IMR-90 (cell line): ENCODE measurements at regions not wholly inside any gene's neighbourhood (a gene's known extent, or its start where the extent isn't known, plus 50 kb on each side); places are given as distances from the start of the nearest gene placed in this dataset.

ENCODE experiments used
- ATAC-seq: fragments of 200-7000 bp; cut with Tn5 transposase; 2 replicates; pipeline ENCODE4 v1.9.1; 2020; ENCODE audit warnings: low read depth, mild to moderate bottlenecking, moderate library complexity
- BruUV-seq: library from RNA; stranded (reverse); fragments of 400-500 nt; replicated peaks from 2 replicates; lab custom pipeline; 2021; lab: Mats Ljungman, UMichigan
- CTCF ChIA-PET: fragments of 300-600 bp; formaldehyde crosslinking; extraction: SDS; loops from one replicate; lab custom pipeline; 2021; ENCODE audit warnings: antibody characterized with exemption; lab: Yijun Ruan, JAX
- POLR2A ChIA-PET: fragments of 300-600 bp; sonication (Branson Sonifier 250); formaldehyde crosslinking; loops from one replicate; lab custom pipeline; 2022; ENCODE audit warnings: antibody characterized with exemption; ENCODE audit not compliant: unreplicated experiment; lab: Charles Lee
- DNase-seq: peaks from one replicate; pipeline ENCODE4 v3.0.0; 2013
- H2AFZ ChIP-seq: replicated peaks from 2 replicates; pipeline ENCODE3; 2013; ENCODE audit warnings: low read length, mild to moderate bottlenecking; ENCODE audit not compliant: poor library complexity
- H2AK5ac ChIP-seq: 2 replicates; pipeline ENCODE4 v1.6.1; 2013; ENCODE audit warnings: low read depth, low read length, inconsistent platforms
- H2AK9ac ChIP-seq: replicated peaks from 2 replicates; pipeline ENCODE3; 2013; ENCODE audit warnings: mild to moderate bottlenecking, low read depth, low read length, moderate library complexity; ENCODE audit not compliant: poor library complexity
- H2BK120ac ChIP-seq: 2 replicates; pipeline ENCODE4 v1.6.1; 2013; ENCODE audit warnings: low read depth, low read length, inconsistent platforms
- H2BK15ac ChIP-seq: 3 replicates; pipeline ENCODE4 v1.6.1; 2013; ENCODE audit warnings: low read depth, low read length, inconsistent platforms
- H2BK20ac ChIP-seq: 2 replicates; pipeline ENCODE4 v1.6.1; 2013; ENCODE audit warnings: low read depth, mild to moderate bottlenecking, inconsistent platforms, low read length, moderate library complexity
- H2BK5ac ChIP-seq: 2 replicates; pipeline ENCODE4 v1.6.1; 2013; ENCODE audit warnings: mild to moderate bottlenecking, low read depth, low read length, inconsistent platforms; ENCODE audit not compliant: poor library complexity, severe bottlenecking
- H3K14ac ChIP-seq: replicated peaks from 2 replicates; pipeline ENCODE4 v1.6.1; 2013; ENCODE audit warnings: low read depth, low read length, inconsistent platforms
- H3K18ac ChIP-seq: 2 replicates; pipeline ENCODE4 v1.6.1; 2013; ENCODE audit warnings: low read depth, low read length, control low read depth
- H3K23ac ChIP-seq: 2 replicates; pipeline ENCODE4 v1.6.1; 2013; ENCODE audit warnings: low read depth, low read length, inconsistent platforms
- H3K27ac ChIP-seq: 2 replicates; pipeline ENCODE4 v1.5.1; 2013; ENCODE audit warnings: mild to moderate bottlenecking, control low read depth, low read length; ENCODE audit not compliant: insufficient read depth
- H3K27me3 ChIP-seq: 2 replicates; pipeline ENCODE4 v1.6.1; 2013; ENCODE audit warnings: low read length; ENCODE audit not compliant: control insufficient read depth, insufficient read depth
- H3K36me3 ChIP-seq: 2 replicates; pipeline ENCODE4 v1.6.1; 2013; ENCODE audit warnings: low read length, mixed read lengths; ENCODE audit not compliant: control insufficient read depth, insufficient read depth
- H3K4ac ChIP-seq: 2 replicates; pipeline ENCODE4 v1.6.1; 2013; ENCODE audit warnings: low read depth, low read length, inconsistent platforms
- H3K4me1 ChIP-seq: 2 replicates; pipeline ENCODE4 v1.6.1; 2013; ENCODE audit warnings: low read length, mixed read lengths; ENCODE audit not compliant: control insufficient read depth, insufficient read depth
- H3K4me2 ChIP-seq: 2 replicates; pipeline ENCODE4 v1.6.1; 2013; ENCODE audit warnings: low read depth, mild to moderate bottlenecking, control low read depth, low read length, moderate library complexity
- H3K4me3 ChIP-seq: 2 replicates; pipeline ENCODE4 v1.5.1; 2013; ENCODE audit warnings: low read depth, mild to moderate bottlenecking, control low read depth, low read length, moderate library complexity; ENCODE audit not compliant: insufficient read depth
- H3K56ac ChIP-seq: 2 replicates; pipeline ENCODE4 v1.6.1; 2013; ENCODE audit warnings: low read length, inconsistent platforms; ENCODE audit not compliant: insufficient read depth; ENCODE audit errors: extremely low read depth
- H3K79me1 ChIP-seq, 2 experiments: 2 replicates each; pipeline ENCODE4 v1.6.1; 2013; ENCODE audit warnings: low read length in 2 of 2, inconsistent platforms in 1 of 2, low read depth in 1 of 2
- H3K9ac ChIP-seq: 2 replicates; pipeline ENCODE4 v1.6.1; 2013; ENCODE audit warnings: low read depth, low read length, control low read depth
- H3K9me1 ChIP-seq: 2 replicates; pipeline ENCODE4 v1.6.1; 2013; ENCODE audit warnings: low read length, inconsistent platforms; ENCODE audit not compliant: insufficient read depth
- H3K9me3 ChIP-seq: 2 replicates; pipeline ENCODE4 v1.6.1; 2013; ENCODE audit warnings: low read length; ENCODE audit not compliant: control insufficient read depth, insufficient read depth
- H4K20me1 ChIP-seq: 2 replicates; pipeline ENCODE4 v1.6.1; 2013; ENCODE audit warnings: low read length, inconsistent platforms; ENCODE audit not compliant: insufficient read depth
- H4K5ac ChIP-seq: 2 replicates; pipeline ENCODE4 v1.6.1; 2013; ENCODE audit warnings: mild to moderate bottlenecking, low read depth, low read length, control low read depth
- H4K8ac ChIP-seq, 2 experiments: 2 replicates each; pipeline ENCODE4 v1.6.1; 2013; ENCODE audit warnings: low read depth in 2 of 2, low read length in 2 of 2, control low read depth in 1 of 2, inconsistent platforms in 1 of 2
- H4K91ac ChIP-seq: 2 replicates; pipeline ENCODE4 v1.6.1; 2013; ENCODE audit warnings: low read depth, low read length, inconsistent platforms; ENCODE audit not compliant: insufficient read depth
- BHLHE40 ChIP-seq: fragments of 150-350 bp; IDR thresholded peaks from 2 replicates; pipeline ENCODE4 v1.6.1; 2016; ENCODE audit warnings: mild to moderate bottlenecking, low read depth, low read length
- CEBPB ChIP-seq: IDR thresholded peaks from 2 replicates; pipeline ENCODE4 v1.6.1; 2012; ENCODE audit warnings: low read depth, low read length, improper control_type of control experiment
- CHD1 ChIP-seq: IDR thresholded peaks from 2 replicates; pipeline ENCODE4 v1.6.1; 2012; ENCODE audit warnings: low read depth, low read length, improper control_type of control experiment
- FOS ChIP-seq: fragments of 150-350 bp; IDR thresholded peaks from 2 replicates; pipeline ENCODE4 v1.6.1; 2016; ENCODE audit warnings: low read depth, low read length
- MAFK ChIP-seq: IDR thresholded peaks from 2 replicates; pipeline ENCODE4 v1.6.1; 2012; ENCODE audit warnings: low read depth, low read length, improper control_type of control experiment
- MAZ ChIP-seq: IDR thresholded peaks from 2 replicates; pipeline ENCODE4 v1.6.1; 2012; ENCODE audit warnings: low read depth, mild to moderate bottlenecking, low read length, improper control_type of control experiment, moderate library complexity, borderline replicate concordance
- MXI1 ChIP-seq: IDR thresholded peaks from 2 replicates; pipeline ENCODE4 v1.6.1; 2012; ENCODE audit warnings: low read depth, mild to moderate bottlenecking, low read length, moderate library complexity, borderline replicate concordance
- NFE2L2 ChIP-seq: fragments of 150-350 bp; IDR thresholded peaks from 2 replicates; pipeline ENCODE4 v1.6.1; 2016; ENCODE audit warnings: low read depth, mild to moderate bottlenecking, low read length
- POLR2A ChIP-seq: IDR thresholded peaks from 2 replicates; pipeline ENCODE4 v1.6.1; 2012; ENCODE audit warnings: mild to moderate bottlenecking, low read depth, low read length
- RAD21 ChIP-seq: IDR thresholded peaks from 2 replicates; pipeline ENCODE4 v1.6.1; 2012; ENCODE audit warnings: low read length, improper control_type of control experiment
- RCOR1 ChIP-seq: IDR thresholded peaks from 2 replicates; pipeline ENCODE4 v1.6.1; 2012; ENCODE audit warnings: mild to moderate bottlenecking, low read length, improper control_type of control experiment; ENCODE audit not compliant: insufficient replicate concordance
- RFX5 ChIP-seq: IDR thresholded peaks from 2 replicates; pipeline ENCODE4 v1.8.0; 2012; ENCODE audit warnings: low read depth, mild to moderate bottlenecking, low read length, moderate library complexity
- SMC3 ChIP-seq: fragments of 150-350 bp; IDR thresholded peaks from 2 replicates; pipeline ENCODE4 v1.6.1; 2016; ENCODE audit warnings: low read depth, mild to moderate bottlenecking, antibody characterized with exemption, low read length, moderate library complexity
- dilution Hi-C: fragments of 300-500 bp; cut with HindIII; formaldehyde crosslinking; loops from one replicate; pipeline ENCODE4 v1.14.3; 2018; ENCODE audit warnings: low sequenced_read_pairs; ENCODE audit not compliant: unreplicated experiment
- in situ Hi-C: fragments of 300-500 bp; cut with MboI; formaldehyde crosslinking; loops from 3 replicates; pipeline ENCODE4 v1.14.3; 2019; ENCODE audit warnings: low sequenced_read_pairs, inconsistent platforms, mixed read lengths
- intact Hi-C: fragments of 100-400 bp; cut with micrococcal nuclease; formaldehyde crosslinking; loops from 2 replicates; pipeline ENCODE4 v1.10.0; 2022
- TF ChIP-seq, protein P1 (sequence below): conservative IDR thresholded peaks from 2 replicates; pipeline ENCODE4 v1.5.1; 2012; ENCODE audit warnings: mild to moderate bottlenecking, low read depth, low read length, improper control_type of control experiment
- TF ChIP-seq, protein P2 (sequence below): fragments of 150-350 bp; IDR thresholded peaks from 2 replicates; pipeline ENCODE4 v1.6.1; 2017; ENCODE audit warnings: mild to moderate bottlenecking, antibody characterized with exemption, low read length, low read depth
- TF ChIP-seq, protein P3 (sequence below): fragments of 150-350 bp; IDR thresholded peaks from 2 replicates; pipeline ENCODE4 v1.6.1; 2016; ENCODE audit warnings: low read depth, mild to moderate bottlenecking, low read length, moderate library complexity, borderline replicate concordance

DNA sequence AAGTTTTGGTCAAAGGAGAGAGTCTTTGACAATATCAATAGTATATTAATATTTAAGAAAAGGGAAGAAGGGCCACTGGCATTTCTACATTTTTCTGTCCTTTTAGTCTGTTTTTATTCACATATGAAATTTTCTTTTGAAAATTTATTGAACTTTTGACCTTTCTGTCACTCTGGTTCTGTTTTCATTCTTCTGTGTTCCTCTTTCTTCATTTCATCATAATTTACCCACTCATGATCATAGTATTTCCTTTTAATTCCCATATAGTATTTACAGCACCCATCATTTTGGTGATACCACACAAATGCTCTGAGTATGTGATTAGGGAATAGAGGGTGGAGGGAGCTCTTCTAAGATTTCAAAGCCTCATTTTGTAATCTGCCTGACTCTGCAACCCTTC is 142.8 kb downstream of the GJA1 start:
- ChIA-PET POLR2A (no interaction called here), CTCF (interaction anchor here (0.7 kb wide), 1 partner anchor 58 kb away, joined by 3 read pairs; no protein-coding TSS in a partner anchor)
- dilution Hi-C loops: no loop called here
- Histone ChIP-seq H2BK120ac (no peak overlapping the region), H3K9ac (no peak overlapping the region), H3K9me1 (peaks cover 5% of the 10 kb centered on the region), H4K8ac (no peak overlapping the region), H4K20me1 (no peaks in the 10 kb centered on the region), H3K4me2 (no peak overlapping the region), H3K4me1 (peaks cover 2% of the 10 kb centered on the region), H3K9me3 (no peaks in the 10 kb centered on the region), H3K79me1 (no peaks in the 10 kb centered on the region), H4K91ac (no peak overlapping the region), H3K56ac (no peak overlapping the region), H3K4me3 (no peak overlapping the region), H3K27ac (no peak overlapping the region), H3K4ac (no peak overlapping the region), H4K5ac (no peak overlapping the region), H3K23ac (no peak overlapping the region), H2AFZ (no peak overlapping the region), H2AK5ac (no peak overlapping the region), H2AK9ac (no peak overlapping the region), H3K18ac (no peak overlapping the region), H3K27me3 (no peaks in the 10 kb centered on the region), H2BK5ac (no peak overlapping the region), H3K14ac (no peak overlapping the region), H2BK20ac (no peak overlapping the region), H2BK15ac (no peak overlapping the region), H3K36me3 (no peaks in the 10 kb centered on the region)
- ATAC-seq (no peak), DNase-seq (no peak)
- no TSS peak for BruUV-seq
- TF ChIP-seq CHD1: no peak
- TF ChIP-seq MAFK: no peak
- TF ChIP-seq, protein P1, sequence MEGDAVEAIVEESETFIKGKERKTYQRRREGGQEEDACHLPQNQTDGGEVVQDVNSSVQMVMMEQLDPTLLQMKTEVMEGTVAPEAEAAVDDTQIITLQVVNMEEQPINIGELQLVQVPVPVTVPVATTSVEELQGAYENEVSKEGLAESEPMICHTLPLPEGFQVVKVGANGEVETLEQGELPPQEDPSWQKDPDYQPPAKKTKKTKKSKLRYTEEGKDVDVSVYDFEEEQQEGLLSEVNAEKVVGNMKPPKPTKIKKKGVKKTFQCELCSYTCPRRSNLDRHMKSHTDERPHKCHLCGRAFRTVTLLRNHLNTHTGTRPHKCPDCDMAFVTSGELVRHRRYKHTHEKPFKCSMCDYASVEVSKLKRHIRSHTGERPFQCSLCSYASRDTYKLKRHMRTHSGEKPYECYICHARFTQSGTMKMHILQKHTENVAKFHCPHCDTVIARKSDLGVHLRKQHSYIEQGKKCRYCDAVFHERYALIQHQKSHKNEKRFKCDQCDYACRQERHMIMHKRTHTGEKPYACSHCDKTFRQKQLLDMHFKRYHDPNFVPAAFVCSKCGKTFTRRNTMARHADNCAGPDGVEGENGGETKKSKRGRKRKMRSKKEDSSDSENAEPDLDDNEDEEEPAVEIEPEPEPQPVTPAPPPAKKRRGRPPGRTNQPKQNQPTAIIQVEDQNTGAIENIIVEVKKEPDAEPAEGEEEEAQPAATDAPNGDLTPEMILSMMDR: no peak
- TF ChIP-seq, protein P2, sequence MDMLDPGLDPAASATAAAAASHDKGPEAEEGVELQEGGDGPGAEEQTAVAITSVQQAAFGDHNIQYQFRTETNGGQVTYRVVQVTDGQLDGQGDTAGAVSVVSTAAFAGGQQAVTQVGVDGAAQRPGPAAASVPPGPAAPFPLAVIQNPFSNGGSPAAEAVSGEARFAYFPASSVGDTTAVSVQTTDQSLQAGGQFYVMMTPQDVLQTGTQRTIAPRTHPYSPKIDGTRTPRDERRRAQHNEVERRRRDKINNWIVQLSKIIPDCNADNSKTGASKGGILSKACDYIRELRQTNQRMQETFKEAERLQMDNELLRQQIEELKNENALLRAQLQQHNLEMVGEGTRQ: no peak
- TF ChIP-seq, protein P3, sequence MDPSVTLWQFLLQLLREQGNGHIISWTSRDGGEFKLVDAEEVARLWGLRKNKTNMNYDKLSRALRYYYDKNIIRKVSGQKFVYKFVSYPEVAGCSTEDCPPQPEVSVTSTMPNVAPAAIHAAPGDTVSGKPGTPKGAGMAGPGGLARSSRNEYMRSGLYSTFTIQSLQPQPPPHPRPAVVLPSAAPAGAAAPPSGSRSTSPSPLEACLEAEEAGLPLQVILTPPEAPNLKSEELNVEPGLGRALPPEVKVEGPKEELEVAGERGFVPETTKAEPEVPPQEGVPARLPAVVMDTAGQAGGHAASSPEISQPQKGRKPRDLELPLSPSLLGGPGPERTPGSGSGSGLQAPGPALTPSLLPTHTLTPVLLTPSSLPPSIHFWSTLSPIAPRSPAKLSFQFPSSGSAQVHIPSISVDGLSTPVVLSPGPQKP: no peak
- TF ChIP-seq RCOR1: no peak
- no peak for TF ChIP-seq BHLHE40
- no peak for TF ChIP-seq NFE2L2
- no peak for TF ChIP-seq RFX5
- no peak for TF ChIP-seq MXI1
- no peak for TF ChIP-seq POLR2A
- no peak for TF ChIP-seq SMC3
- no peak for TF ChIP-seq RAD21
- TF ChIP-seq MAZ: no peak
- no peak for TF ChIP-seq CEBPB
- TF ChIP-seq FOS: no peak
- intact Hi-C loops: no loop called here
- in situ Hi-C loops: no loop called here
